ENCODE measurements at regions not wholly inside any gene's neighbourhood (a gene's known extent, or its start where the extent isn't known, plus 50 kb on each side); places are given as distances from the start of the nearest gene placed in this dataset.

- H3K79me2 ChIP-seq (ENCODE audit: control insufficient read depth, insufficient read depth, low read length) = no peaks in the 10 kb centered on the region
- H3K27me3 ChIP-seq (ENCODE audit: control insufficient read depth in 2 of 2, insufficient read depth in 2 of 2, low read length in 2 of 2) = no peaks in the 10 kb centered on the region
- TF ChIP-seq JUN (IDR thresholded peaks at IDR 0.05; ENCODE audit: borderline replicate concordance, insufficient read depth, insufficient read length, low read depth) = no peak
- TF ChIP-seq GATA2 (IDR thresholded peaks at IDR 0.05; ENCODE audit: insufficient read depth, insufficient read length, low read depth, low read length) = no peak
- no peak for TF ChIP-seq EZH2 (IDR thresholded peaks at IDR 0.05; ENCODE audit: borderline replicate concordance, low read depth, low read length, severe bottlenecking)
- TF ChIP-seq POLR2A (IDR thresholded peaks at IDR 0.05; ENCODE audit: low read depth, low read length) = no peak
- no peak for TF ChIP-seq MAX (IDR thresholded peaks at IDR 0.05; ENCODE audit: insufficient read depth, insufficient read length)
- no peak for TF ChIP-seq CTCF (IDR thresholded peaks at IDR 0.05; ENCODE audit: extremely low read depth in 1 of 2, insufficient read depth in 1 of 2, low read depth in 1 of 2, low read length in 2 of 2)
- TF ChIP-seq FOS (IDR thresholded peaks at IDR 0.05; ENCODE audit: borderline replicate concordance, insufficient read depth, low read length) = no peak
- TF ChIP-seq MYC (IDR thresholded peaks at IDR 0.05; ENCODE audit: low read depth, low read length) = no peak
- no peak for TF ChIP-seq POLR2AphosphoS5 (IDR thresholded peaks at IDR 0.05; ENCODE audit: insufficient read depth, low read depth, low read length)
- no peaks in the 10 kb centered on the region for H3K4me1 ChIP-seq (ENCODE audit: control insufficient read depth, extremely low read depth, insufficient read depth, low read length)
- no peak overlapping the region for H2AFZ ChIP-seq (ENCODE audit: low read depth, low read length)
- H3K4me3 ChIP-seq (replicated peaks in 1 of 3; ENCODE audit: insufficient read depth in 1 of 3, low read depth in 1 of 3, low read length in 3 of 3) = no peak overlapping the region
- H3K27ac ChIP-seq (ENCODE audit: insufficient read depth, low read depth, low read length) = no peak overlapping the region
- H3K9me1 ChIP-seq (replicated peaks; ENCODE audit: control insufficient read depth, extremely low read depth, insufficient read depth, low read length) = no peaks in the 10 kb centered on the region
- POLR2A ChIA-PET = no interaction called here
- BruUV-seq (replicated peaks) = no TSS peak
- H4K20me1 ChIP-seq (replicated peaks; ENCODE audit: control insufficient read depth, extremely low read depth, insufficient read depth, low read length) = no peaks in the 10 kb centered on the region
- CTCF ChIA-PET = no interaction called here
- dilution Hi-C loops (cut with MboI; ENCODE audit: extremely low pct_ligation_motif_present, low sequenced_read_pairs) (no loop called here), intact Hi-C loops (cut with micrococcal nuclease) (no loop called here)
- no peaks in the 10 kb centered on the region for H3K36me3 ChIP-seq (ENCODE audit: control insufficient read depth in 2 of 2, extremely low read depth in 1 of 2, insufficient read depth in 2 of 2, low read length in 2 of 2)
- no peak for FAIRE-seq
- no peak overlapping the region for H3K4me2 ChIP-seq (ENCODE audit: insufficient read depth, low read length)
- DNase-seq (ENCODE audit: low read depth, low spot score) = no peak
- no peaks in the 10 kb centered on the region for H3K9me3 ChIP-seq (replicated peaks; ENCODE audit: control insufficient read depth, insufficient read depth, low read length)
- no peak overlapping the region for H3K9ac ChIP-seq (replicated peaks; ENCODE audit: extremely low read depth, insufficient read depth, low read length)
These were observed 495.7 kb upstream of the TMPRSS15 start for GRCh38 chr21:18899261-18899660.

All from endothelial cell of umbilical vein (primary cell).